HUES48 (cell line): ENCODE measurements at regions not wholly inside any gene's neighbourhood (a gene's known extent, or its start where the extent isn't known, plus 50 kb on each side); places are given as distances from the start of the nearest gene placed in this dataset.

Experiments
- H3K27ac ChIP-seq: one replicate; pipeline ENCODE4 v1.7.0; 2013; ENCODE audit warnings: low read depth, low read length, inconsistent platforms
- H3K27me3 ChIP-seq: 2 replicates; pipeline ENCODE4 v1.6.1; 2013; ENCODE audit warnings: mild to moderate bottlenecking, low read length; ENCODE audit not compliant: control insufficient read depth, insufficient read depth
- H3K36me3 ChIP-seq: 2 replicates; pipeline ENCODE4 v1.6.1; 2013; ENCODE audit warnings: low read length; ENCODE audit not compliant: control insufficient read depth, insufficient read depth
- H3K4me1 ChIP-seq: 2 replicates; pipeline ENCODE4 v1.6.1; 2013; ENCODE audit warnings: mild to moderate bottlenecking, low read length; ENCODE audit not compliant: control insufficient read depth, insufficient read depth
- H3K4me3 ChIP-seq: 2 replicates; pipeline ENCODE4 v1.5.1; 2013; ENCODE audit warnings: mild to moderate bottlenecking, low read depth, low read length
- H3K9ac ChIP-seq: 2 replicates; pipeline ENCODE4 v1.6.1; 2013; ENCODE audit warnings: mild to moderate bottlenecking, low read depth, low read length, moderate library complexity
- H3K9me3 ChIP-seq: 2 replicates; pipeline ENCODE4 v1.6.1; 2013; ENCODE audit warnings: low read length; ENCODE audit not compliant: control insufficient read depth, insufficient read depth

DNA sequence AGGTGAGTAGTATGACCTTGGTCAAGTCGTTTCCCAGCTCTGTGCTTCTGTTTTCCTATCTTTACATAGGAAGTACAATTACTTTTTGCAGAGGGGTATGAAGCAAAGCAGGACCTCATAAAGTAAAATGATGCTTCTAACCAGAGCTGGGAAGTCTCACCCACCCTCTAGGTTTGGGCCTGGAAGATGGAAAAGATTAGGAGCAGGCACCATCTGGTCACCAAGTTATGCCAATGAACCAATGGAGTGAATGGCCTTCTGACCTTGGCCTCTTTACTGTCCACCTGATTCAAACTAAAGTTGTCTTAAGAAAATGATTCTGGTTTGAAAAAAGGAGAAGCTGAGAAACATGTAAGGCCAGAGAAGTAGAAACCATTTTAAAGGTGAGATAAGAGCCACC lies 68.9 kb upstream of the CTNNBL1 start:
- no peaks in the 10 kb centered on the region for H3K27me3 ChIP-seq
- no peaks in the 10 kb centered on the region for H3K9me3 ChIP-seq
- H3K4me1 ChIP-seq, result no peaks in the 10 kb centered on the region
- H3K4me3 ChIP-seq, result no peak overlapping the region
- no peak overlapping the region for H3K9ac ChIP-seq
- H3K36me3 ChIP-seq, result no peaks in the 10 kb centered on the region
- H3K27ac ChIP-seq, result no peak overlapping the region

DNA sequence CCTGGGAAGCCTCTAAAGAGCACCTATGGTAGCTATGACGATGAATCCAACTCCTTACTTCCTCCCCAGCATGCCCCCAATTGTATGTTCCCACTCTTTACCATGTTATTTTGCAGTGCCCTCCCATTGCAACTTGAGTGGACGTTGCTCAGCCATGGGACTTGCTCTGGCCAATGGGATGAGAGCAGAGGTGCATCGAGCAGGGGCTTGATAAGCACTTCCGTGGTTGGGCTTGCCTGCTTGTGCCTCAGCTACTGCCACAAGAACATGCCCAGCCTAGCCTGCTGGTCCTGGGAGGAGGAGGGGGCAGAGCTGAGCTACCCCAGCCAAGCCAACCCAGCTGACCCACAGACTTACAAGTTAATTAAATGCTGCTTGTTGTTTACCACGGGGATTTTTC lies 71.1 kb upstream of the CTNNBL1 start:
- H3K4me1 ChIP-seq, result no peaks in the 10 kb centered on the region
- H3K9me3 ChIP-seq, result no peaks in the 10 kb centered on the region
- no peaks in the 10 kb centered on the region for H3K36me3 ChIP-seq
- H3K4me3 ChIP-seq, result no peak overlapping the region
- H3K9ac ChIP-seq, result no peak overlapping the region
- H3K27ac ChIP-seq, result no peak overlapping the region
- no peaks in the 10 kb centered on the region for H3K27me3 ChIP-seq

DNA sequence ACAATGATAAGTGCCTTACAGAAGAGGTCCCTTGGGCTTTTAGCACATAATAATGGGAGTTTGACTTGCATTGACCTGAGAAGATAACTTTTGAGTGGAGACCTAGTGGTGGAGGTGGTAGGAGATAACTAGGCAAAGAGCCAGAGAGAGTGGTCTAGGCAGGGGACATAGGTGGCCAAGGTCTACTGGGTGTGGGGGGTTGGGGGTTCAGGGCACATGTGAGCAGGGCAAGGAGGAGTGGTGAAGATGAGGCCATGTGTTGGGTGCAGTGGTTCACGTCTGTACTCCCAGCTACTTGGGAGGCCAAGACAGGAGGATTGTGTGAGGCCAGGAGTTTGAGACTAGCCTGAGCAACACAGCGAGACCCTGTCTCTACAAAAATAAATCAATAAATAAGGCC lies 74.3 kb upstream of the CTNNBL1 start:
- Histone ChIP-seq H3K4me3 (no peak overlapping the region), H3K36me3 (no peaks in the 10 kb centered on the region), H3K27me3 (no peaks in the 10 kb centered on the region), H3K4me1 (no peaks in the 10 kb centered on the region), H3K27ac (no peak overlapping the region), H3K9me3 (no peaks in the 10 kb centered on the region), H3K9ac (no peak overlapping the region)

DNA sequence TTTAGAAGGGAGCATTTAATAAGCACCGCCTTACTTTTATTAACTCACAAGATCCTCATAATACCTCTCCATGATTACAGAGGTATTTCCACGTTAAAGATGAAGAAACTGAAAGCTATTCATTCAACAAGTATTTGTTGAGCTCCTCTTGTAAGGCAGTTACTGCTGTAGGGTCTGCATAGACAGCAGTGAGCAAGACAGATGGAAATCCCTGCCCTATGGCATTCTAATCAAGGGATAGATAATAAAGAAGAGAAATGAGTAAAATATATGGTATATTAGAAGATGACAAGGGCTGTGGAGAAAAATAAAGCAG lies 77.8 kb upstream of the CTNNBL1 start:
- H3K9ac ChIP-seq, result no peak overlapping the region
- no peaks in the 10 kb centered on the region for H3K9me3 ChIP-seq
- no peaks in the 10 kb centered on the region for H3K36me3 ChIP-seq
- no peak overlapping the region for H3K4me3 ChIP-seq
- H3K27ac ChIP-seq, result no peak overlapping the region
- no peaks in the 10 kb centered on the region for H3K4me1 ChIP-seq
- no peaks in the 10 kb centered on the region for H3K27me3 ChIP-seq

DNA sequence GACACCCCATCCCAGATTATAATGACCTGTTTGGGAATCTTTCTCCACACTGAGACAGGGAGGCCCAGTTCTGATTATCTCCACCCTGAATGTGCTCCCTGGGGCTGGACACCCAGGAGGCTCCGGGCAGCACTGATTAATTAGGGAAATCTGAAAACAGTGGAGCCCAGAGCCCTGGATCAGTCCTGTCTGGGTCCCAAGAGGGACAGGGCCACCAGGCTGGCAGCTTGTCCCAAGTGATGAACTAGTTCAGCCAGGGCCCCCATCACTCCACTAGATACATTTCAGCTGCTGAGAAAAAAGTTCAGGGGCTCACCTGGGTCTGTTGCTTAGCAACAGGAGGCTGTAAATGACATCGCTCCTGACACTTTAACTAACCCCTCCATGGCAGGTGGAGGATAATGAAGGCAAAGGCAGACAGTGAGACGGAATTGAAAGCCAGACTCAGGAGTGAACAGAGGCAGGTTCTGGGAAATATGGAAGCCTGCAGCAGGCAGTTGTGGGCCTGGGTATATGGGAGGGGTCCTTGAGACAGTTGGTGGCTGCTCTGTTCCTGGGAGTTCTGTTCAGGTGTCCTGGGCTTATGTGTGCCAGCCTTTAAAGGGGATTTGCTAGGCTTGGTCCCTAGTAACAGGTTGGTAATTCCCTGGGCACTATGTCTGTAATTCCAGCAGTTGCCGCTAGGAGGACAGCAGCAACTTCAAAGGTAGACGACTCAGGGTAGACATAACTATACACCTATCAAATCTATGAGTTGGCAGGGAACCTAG lies 78.3 kb upstream of the CTNNBL1 start:
- Histone ChIP-seq H3K9ac (no peak overlapping the region), H3K9me3 (no peaks in the 10 kb centered on the region), H3K27me3 (no peaks in the 10 kb centered on the region)

DNA sequence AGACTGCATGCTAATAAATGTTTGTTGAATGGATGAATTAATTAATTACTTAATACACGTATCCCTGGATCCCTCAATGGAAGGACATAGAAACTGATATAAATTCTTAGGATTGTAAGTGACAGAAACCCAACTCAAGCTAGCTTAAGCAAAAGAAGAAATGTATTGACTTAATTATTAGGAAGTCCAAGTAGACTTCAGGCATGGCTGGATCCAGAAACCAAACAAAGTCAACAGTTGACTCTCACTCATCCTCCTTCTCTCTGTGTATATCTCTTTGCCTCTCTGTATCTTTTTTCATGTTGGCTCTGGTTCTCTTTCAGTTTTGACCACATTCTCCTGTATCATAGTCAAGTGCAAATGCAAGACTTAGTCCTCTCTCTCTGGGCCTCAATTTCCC lies 82.0 kb upstream of the CTNNBL1 start:
- Histone ChIP-seq H3K9me3 (no peaks in the 10 kb centered on the region), H3K27me3 (no peaks in the 10 kb centered on the region), H3K9ac (no peak overlapping the region), H3K27ac (no peak overlapping the region), H3K36me3 (no peaks in the 10 kb centered on the region), H3K4me3 (no peak overlapping the region), H3K4me1 (no peaks in the 10 kb centered on the region)

More for the DNA sequence above, 78.3 kb upstream of the CTNNBL1 start:
- no peaks in the 10 kb centered on the region for H3K36me3 ChIP-seq
- no peak overlapping the region for H3K27ac ChIP-seq
- no peaks in the 10 kb centered on the region for H3K4me1 ChIP-seq
- no peak overlapping the region for H3K4me3 ChIP-seq

DNA sequence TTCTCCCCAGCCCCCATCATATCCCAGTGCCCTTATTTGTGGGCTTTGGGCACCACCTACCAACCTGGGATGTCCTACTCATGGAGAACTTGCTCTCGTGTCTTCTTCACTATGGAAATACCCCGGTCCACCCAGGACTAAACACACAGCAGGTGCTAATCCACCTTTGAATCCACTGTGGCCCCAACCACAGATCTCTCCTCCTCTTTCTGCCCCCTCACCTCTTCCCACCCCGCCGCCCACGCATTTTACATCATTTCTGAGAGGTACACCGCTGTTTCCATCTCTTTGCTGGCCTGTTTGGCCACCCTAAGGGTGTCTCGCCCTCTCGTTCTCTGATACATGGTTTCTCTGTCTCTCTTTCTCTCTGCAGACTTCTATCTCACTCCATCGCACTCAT lies 82.5 kb upstream of the CTNNBL1 start:
- no peak overlapping the region for H3K4me3 ChIP-seq
- no peaks in the 10 kb centered on the region for H3K9me3 ChIP-seq
- H3K27ac ChIP-seq, result no peak overlapping the region
- H3K27me3 ChIP-seq, result no peaks in the 10 kb centered on the region
- no peaks in the 10 kb centered on the region for H3K4me1 ChIP-seq
- no peak overlapping the region for H3K9ac ChIP-seq
- no peaks in the 10 kb centered on the region for H3K36me3 ChIP-seq

DNA sequence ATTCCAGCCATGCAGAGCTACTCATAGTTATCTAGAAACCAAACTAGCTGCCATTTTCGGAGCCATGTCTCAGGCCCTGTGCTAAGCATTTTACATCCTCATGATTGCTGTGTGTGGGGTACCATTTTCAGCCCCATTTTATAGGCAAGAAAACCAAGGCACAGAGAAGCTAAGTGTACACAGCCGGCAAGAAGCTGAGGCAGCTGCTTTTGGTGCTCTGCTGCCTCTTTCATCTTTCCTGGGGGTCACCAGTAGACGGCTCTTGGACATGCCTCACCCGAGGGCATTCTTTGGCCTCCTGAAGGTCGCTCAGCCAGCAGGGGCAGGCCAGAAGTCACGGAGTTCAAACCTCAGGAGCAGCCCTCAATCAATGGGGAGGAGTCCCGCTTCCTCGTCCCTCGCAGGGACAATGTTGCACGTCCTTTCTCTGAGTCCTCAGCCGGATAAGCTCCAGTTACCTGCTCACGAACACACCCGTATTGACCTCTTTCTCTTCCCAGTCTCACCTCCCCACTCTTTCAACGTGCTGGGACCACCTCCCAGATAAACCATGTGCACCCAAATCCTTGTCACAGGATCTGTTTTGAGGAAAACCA lies 82.6 kb upstream of the BLCAP start:
- H3K36me3 ChIP-seq, result no peaks in the 10 kb centered on the region
- H3K9me3 ChIP-seq, result no peaks in the 10 kb centered on the region
- H3K4me1 ChIP-seq, result no peaks in the 10 kb centered on the region
- no peak overlapping the region for H3K4me3 ChIP-seq
- H3K9ac ChIP-seq, result no peak overlapping the region
- H3K27ac ChIP-seq, result no peak overlapping the region
- no peaks in the 10 kb centered on the region for H3K27me3 ChIP-seq

DNA sequence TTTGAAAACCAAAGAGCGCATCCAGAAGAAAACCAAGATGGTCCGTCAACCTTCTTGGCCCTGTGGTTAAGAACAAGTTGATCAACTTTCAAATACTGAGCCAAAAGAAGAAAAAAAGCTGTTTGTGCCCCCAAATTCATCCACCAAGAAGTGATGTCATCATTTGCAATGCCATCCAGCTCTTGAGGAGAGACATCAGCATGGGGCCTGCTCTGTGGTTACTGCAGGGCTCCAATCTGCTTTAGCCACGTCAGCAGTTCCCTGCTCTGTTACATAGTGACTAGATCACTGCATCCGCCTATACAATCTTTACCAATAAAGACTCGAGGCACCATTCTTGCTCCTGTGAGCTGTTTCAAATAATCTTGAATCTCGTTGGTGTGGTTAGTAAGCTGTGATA lies 75.0 kb upstream of the BLCAP start:
- Histone ChIP-seq H3K27me3 (peaks cover 1% of the 10 kb centered on the region; the same call in 1 of the 2 replicates), H3K36me3 (no peaks in the 10 kb centered on the region), H3K27ac (no peak overlapping the region), H3K4me3 (no peak overlapping the region), H3K9me3 (no peaks in the 10 kb centered on the region), H3K4me1 (peaks cover 8% of the 10 kb centered on the region), H3K9ac (no peak overlapping the region)

DNA sequence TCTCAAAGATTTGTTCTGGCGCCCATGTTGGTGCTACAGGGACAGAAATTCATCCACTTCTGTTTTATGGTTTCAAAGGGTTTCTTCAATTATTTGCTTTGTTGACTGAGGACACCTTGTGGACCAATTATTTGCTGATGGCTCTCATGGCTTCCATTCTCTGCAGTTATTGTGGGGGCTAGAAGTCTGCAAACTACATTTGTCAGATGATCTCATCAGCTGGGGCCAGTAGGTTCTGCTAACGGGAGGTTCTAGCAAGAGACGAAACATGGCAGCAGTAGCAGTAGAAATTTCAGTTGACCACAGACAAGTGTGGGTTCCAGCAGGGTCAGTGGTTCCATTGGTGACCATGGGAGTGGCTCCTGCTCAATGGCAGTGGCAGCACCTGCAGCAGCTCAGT lies 72.8 kb upstream of the BLCAP start:
- peaks cover 2% of the 10 kb centered on the region; the same call in 1 of the 2 replicates for H3K27me3 ChIP-seq

DNA sequence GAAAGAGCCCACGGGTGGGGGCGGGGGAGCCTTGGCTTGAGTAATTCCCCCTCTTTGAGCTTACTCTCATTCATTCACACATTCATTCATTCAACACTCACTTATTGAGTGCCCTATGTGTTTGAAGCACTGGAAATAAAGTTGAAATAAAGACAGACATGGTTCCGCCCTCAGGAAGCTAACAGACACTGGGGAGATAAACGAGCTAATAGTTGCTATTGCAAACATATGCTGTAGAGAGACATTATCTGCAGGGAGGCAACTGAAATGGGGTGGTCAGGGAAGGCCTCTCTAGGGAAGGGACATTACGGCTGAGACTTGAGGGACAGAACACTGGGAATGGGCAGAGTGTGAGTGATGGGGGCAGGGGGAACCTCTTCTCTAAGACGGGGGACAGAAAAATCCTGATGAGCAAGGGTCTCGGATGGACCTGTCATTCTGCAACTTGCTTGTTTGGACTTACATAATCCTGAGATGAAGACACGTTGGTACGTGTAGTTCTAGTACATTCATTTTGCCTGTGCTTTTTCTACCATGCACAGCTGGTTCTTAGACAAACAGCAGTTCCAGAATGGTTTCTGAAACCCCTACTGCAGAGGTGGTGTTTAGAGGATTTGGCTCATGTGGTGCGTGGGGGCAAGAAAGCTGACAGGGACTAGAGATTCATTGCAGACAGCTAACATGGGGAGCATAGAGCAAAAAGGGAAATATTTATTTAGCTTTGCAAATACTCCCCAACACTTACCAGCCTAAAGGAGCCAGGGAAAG lies 71.1 kb upstream of the BLCAP start:
- peaks cover 9% of the 10 kb centered on the region for H3K4me1 ChIP-seq
- H3K27me3 ChIP-seq, result peaks cover 2% of the 10 kb centered on the region; the same call in 1 of the 2 replicates
- peak overlapping the region; percentile 54 for H3K4me3 ChIP-seq
- H3K36me3 ChIP-seq, result no peaks in the 10 kb centered on the region
- H3K9me3 ChIP-seq, result no peaks in the 10 kb centered on the region
- H3K27ac ChIP-seq, result no peak overlapping the region
- no peak overlapping the region for H3K9ac ChIP-seq

More for the DNA sequence above, 72.8 kb upstream of the BLCAP start:
- Histone ChIP-seq H3K36me3 (no peaks in the 10 kb centered on the region), H3K4me3 (no peak overlapping the region), H3K27ac (no peak overlapping the region), H3K9me3 (no peaks in the 10 kb centered on the region), H3K9ac (no peak overlapping the region), H3K4me1 (peaks cover 9% of the 10 kb centered on the region)
